Memory B cell (primary cell): ENCODE measurements at regions not wholly inside any gene's neighbourhood (a gene's known extent, or its start where the extent isn't known, plus 50 kb on each side); places are given as distances from the start of the nearest gene placed in this dataset.
"Not testable (repeated sequence)": the region's sequence is repeated elsewhere in the genome, so short reads cannot be mapped to it uniquely, and the experiment has no call there.

Experiments used
- ATAC-seq: fragments of 150-1000 bp; cut with Tn5 transposase; 2 replicates; pipeline ENCODE4 v1.10.0; 2021; ENCODE audit warnings: low read depth, mild to moderate bottlenecking, moderate library complexity
- DNase-seq, 2 donors: peaks; one replicate each; pipeline ENCODE4 v3.0.0; 2022; ENCODE audit warnings: low spot score in 2 of 2
- H3K27ac Mint-ChIP-seq: one replicate; pipeline ENCODE4 v1.8.0; 2022; ENCODE audit warnings: mild to moderate bottlenecking, moderate library complexity, mixed read lengths
- H3K27me3 Mint-ChIP-seq: one replicate; pipeline ENCODE4 v1.8.0; 2022; ENCODE audit warnings: mixed read lengths
- H3K36me3 Mint-ChIP-seq: one replicate; pipeline ENCODE4 v1.8.0; 2022; ENCODE audit warnings: mild to moderate bottlenecking, mixed read lengths
- H3K4me1 Mint-ChIP-seq: one replicate; pipeline ENCODE4 v1.8.0; 2022; ENCODE audit warnings: mixed read lengths
- H3K4me3 Mint-ChIP-seq: one replicate; pipeline ENCODE4 v1.8.0; 2022; ENCODE audit warnings: mild to moderate bottlenecking, moderate library complexity, mixed read lengths
- H3K9me3 Mint-ChIP-seq: one replicate; pipeline ENCODE4 v1.8.0; 2022; ENCODE audit warnings: mixed read lengths

GRCh38 chr1:83383107-83383506 lies 615.8 kb downstream of the TTLL7 start:
- H3K4me3 Mint-ChIP-seq, DNase-seq, ATAC-seq, H3K27ac Mint-ChIP-seq, H3K27me3 Mint-ChIP-seq, H3K36me3 Mint-ChIP-seq, H3K9me3 Mint-ChIP-seq, H3K4me1 Mint-ChIP-seq: not testable (repeated sequence)

GRCh38 chr1:83373018-83373417 lies 625.9 kb downstream of the TTLL7 start:
- not testable (repeated sequence) for H3K27ac Mint-ChIP-seq, H3K36me3 Mint-ChIP-seq, H3K4me1 Mint-ChIP-seq, H3K9me3 Mint-ChIP-seq, H3K4me3 Mint-ChIP-seq, ATAC-seq, H3K27me3 Mint-ChIP-seq, DNase-seq

DNA sequence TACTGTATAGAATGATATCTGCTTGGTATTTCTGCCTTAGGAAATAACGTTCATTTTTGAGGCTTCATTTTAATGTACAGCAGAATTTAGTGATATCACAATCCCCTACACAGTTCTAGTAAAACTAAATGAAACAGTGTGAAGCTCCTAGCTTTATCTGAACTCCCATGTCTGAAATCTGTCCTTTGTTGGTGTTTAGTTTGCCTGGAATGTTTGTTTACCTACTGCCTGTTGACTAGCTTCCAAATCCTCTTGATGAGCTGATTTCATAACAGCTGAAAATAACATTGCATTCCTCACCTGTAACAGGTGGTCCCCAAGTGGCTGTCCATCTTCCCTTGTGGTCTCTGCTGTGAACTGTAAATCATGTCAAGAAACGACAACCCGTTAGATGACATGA lies 629.1 kb downstream of the TTLL7 start:
- H3K4me1 Mint-ChIP-seq, H3K27ac Mint-ChIP-seq, H3K27me3 Mint-ChIP-seq, H3K36me3 Mint-ChIP-seq, H3K4me3 Mint-ChIP-seq, H3K9me3 Mint-ChIP-seq, DNase-seq, ATAC-seq: not testable (repeated sequence)

DNA sequence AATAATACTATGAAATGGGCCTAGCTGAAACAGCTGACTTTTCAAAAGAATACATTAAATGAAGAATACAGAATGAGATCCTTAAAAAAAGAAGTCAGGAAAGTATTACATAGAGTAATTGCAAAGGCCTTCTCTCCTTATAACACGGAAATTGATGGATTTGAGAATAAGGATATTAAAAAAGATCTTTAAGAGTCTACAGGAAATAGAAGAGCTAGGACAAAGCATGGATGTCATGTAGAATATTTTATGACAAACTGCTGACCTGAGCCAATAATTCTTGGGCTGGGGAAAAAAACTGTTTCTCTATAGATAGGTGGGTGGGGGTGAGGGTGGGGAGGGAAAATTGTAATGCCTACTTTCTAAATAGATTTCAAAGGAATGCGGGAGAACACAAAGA lies 633.6 kb downstream of the TTLL7 start:
- H3K36me3 Mint-ChIP-seq, DNase-seq, H3K4me1 Mint-ChIP-seq, H3K4me3 Mint-ChIP-seq, H3K27me3 Mint-ChIP-seq, H3K9me3 Mint-ChIP-seq, ATAC-seq, H3K27ac Mint-ChIP-seq: not testable (repeated sequence)

DNA sequence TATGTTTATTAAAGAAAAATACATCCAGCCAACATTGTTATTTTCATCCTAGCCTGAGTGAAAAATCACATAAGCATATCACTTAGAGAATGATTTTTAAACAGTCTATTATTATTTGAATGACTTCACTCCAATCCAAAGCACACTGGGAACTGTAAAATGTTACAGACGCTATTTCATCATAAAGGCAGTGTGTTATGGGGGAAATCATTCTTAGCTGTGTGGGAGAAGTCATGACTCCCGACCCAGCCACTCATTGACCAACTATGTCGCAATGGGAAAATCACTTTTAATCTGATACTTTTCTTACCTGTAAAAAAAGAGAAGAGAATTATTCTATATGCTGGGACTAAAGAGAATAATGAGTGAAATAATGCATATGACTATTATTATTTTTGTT lies 653.6 kb downstream of the TTLL7 start:
- DNase-seq, H3K27me3 Mint-ChIP-seq, ATAC-seq: not testable (repeated sequence)

DNA sequence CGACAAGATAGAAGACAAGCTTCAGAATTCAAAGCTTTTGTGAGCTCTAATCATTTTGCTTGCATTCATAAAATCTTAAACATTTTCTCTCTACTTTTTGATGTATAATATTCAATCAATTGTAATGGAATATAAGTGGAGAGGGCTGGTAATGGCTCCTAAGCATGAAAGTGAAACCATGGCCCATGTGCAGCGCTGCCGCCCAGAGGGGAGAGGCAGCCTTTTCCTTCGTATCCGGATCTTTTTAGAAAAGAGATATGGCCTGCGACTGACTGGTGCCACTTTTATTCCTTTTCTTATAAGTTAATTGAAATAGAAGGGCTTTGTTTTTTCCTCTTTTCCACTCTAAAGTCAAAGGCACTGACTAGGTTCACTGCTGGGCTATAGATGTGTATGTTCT lies 655.2 kb downstream of the TTLL7 start:
- not testable (repeated sequence) for H3K36me3 Mint-ChIP-seq, H3K9me3 Mint-ChIP-seq, H3K27ac Mint-ChIP-seq, DNase-seq, H3K27me3 Mint-ChIP-seq, ATAC-seq, H3K4me1 Mint-ChIP-seq, H3K4me3 Mint-ChIP-seq

More for the DNA sequence above, 653.6 kb downstream of the TTLL7 start:
- not testable (repeated sequence) for H3K4me1 Mint-ChIP-seq, H3K9me3 Mint-ChIP-seq, H3K4me3 Mint-ChIP-seq, H3K36me3 Mint-ChIP-seq, H3K27ac Mint-ChIP-seq

DNA sequence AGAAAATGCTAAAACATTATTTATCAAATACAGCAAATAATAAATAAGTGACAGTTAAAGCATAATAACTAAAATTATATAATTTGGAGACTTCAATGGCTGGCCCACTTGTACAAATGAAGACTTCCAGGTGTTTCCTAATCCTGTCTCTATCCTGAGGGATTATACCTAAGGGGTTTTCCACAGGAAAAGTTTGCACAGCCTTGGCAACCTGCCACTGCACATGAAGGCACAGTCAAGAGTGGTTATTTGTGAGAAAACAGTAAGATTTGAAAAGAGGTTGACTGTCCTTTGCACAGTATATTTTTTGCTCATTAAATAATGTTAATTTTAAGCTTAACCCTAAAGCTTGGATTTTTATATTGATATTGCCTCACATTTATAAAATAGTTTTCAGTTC lies 655.9 kb downstream of the TTLL7 start:
- not testable (repeated sequence) for ATAC-seq, H3K9me3 Mint-ChIP-seq, H3K27ac Mint-ChIP-seq, H3K4me3 Mint-ChIP-seq, H3K36me3 Mint-ChIP-seq, DNase-seq, H3K27me3 Mint-ChIP-seq, H3K4me1 Mint-ChIP-seq

DNA sequence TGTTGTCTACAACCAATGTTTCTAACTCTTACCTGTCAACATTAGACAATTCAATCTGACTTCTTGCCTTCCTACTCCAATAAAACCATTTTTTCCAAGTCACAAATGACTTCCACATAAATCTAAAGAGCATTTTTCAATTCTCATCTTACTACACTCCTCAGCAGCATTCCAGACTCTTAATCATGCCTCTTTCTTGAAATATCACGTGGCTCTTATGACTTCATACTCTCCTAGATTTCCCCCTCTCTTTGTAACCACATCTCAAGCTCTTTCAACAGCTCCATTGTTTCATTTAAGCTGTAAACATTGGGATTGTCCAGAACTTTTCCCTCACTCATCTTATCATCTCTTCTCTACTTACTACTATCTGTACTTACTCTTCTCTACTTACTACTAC lies 666.6 kb downstream of the TTLL7 start:
- ATAC-seq, H3K9me3 Mint-ChIP-seq, H3K4me3 Mint-ChIP-seq, DNase-seq, H3K27me3 Mint-ChIP-seq, H3K36me3 Mint-ChIP-seq, H3K4me1 Mint-ChIP-seq, H3K27ac Mint-ChIP-seq: not testable (repeated sequence)

DNA sequence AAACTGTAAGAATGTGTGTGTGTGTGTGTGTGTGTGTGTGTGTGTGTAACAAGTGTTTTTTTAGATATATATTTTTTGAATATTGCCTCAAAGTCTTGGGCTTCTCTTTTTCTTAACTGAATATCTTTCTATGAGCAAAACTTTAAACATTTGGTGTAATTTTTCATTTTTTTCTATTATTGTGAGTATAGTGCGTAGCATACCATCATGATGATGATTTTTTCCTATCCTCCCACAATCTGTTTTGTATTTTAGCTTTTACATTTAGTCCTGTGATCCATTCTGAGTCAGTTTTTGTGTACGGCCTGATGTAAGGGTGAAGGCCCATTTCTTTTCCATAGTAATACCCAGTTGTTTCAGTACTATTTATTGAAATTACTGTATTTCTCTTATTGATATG lies 680.6 kb downstream of the TTLL7 start:
- H3K9me3 Mint-ChIP-seq, result no peaks in the 10 kb centered on the region
- H3K27me3 Mint-ChIP-seq, result no peaks in the 10 kb centered on the region
- DNase-seq, result no peak
- H3K27ac Mint-ChIP-seq, result no peak overlapping the region
- ATAC-seq, result no peak
- H3K36me3 Mint-ChIP-seq, result no peaks in the 10 kb centered on the region
- H3K4me1 Mint-ChIP-seq, result no peaks in the 10 kb centered on the region
- H3K4me3 Mint-ChIP-seq, result no peak overlapping the region

GRCh38 chr1:83315446-83315845 lies 683.5 kb downstream of the TTLL7 start:
- not testable (repeated sequence) for H3K36me3 Mint-ChIP-seq, H3K4me1 Mint-ChIP-seq, H3K4me3 Mint-ChIP-seq, H3K9me3 Mint-ChIP-seq, H3K27ac Mint-ChIP-seq, ATAC-seq, DNase-seq, H3K27me3 Mint-ChIP-seq

DNA sequence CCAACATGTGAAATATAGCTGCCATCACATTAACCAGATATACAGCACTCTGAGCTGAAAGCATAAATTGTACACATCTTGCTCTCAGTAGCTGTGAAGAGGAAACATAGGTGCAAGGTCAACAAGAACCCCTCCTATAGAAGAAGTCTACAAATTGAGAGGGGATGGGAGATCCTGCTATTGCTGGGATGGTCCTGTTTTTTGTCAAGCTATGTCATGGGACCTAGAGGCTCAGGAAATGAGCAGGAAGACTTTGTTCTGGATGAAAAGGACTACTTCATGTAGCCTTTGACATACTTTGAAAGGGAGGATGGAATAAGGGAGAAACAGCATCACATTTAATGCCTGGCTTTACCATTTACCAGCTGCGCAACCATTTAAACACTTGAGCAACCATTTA lies 688.8 kb downstream of the TTLL7 start:
- not testable (repeated sequence) for H3K9me3 Mint-ChIP-seq, H3K27me3 Mint-ChIP-seq, H3K27ac Mint-ChIP-seq, H3K4me3 Mint-ChIP-seq, DNase-seq, H3K36me3 Mint-ChIP-seq, ATAC-seq, H3K4me1 Mint-ChIP-seq

DNA sequence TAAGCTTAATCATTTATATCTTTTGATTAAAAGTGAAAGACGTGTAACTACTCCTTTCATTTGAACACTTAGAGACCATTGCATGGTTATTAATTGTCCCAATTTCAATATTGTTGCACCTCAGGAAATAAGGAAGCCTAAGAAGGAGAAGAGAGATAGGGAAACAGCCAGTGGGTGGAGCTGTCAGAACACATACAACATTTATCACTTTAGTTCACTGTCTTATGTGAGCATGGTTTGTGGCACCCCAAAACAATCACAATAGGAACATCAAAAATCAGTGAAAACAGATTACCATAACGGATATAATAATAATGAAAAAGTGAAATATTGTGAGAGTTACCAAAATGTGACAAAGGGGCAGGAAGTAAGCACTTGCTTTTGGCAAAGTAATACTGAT lies 689.9 kb downstream of the TTLL7 start:
- H3K4me1 Mint-ChIP-seq, H3K27me3 Mint-ChIP-seq, DNase-seq, H3K4me3 Mint-ChIP-seq, H3K9me3 Mint-ChIP-seq, H3K27ac Mint-ChIP-seq, H3K36me3 Mint-ChIP-seq, ATAC-seq: not testable (repeated sequence)

GRCh38 chr1:83306811-83307210 lies 692.1 kb downstream of the TTLL7 start:
- ATAC-seq, H3K4me3 Mint-ChIP-seq, H3K27ac Mint-ChIP-seq, H3K4me1 Mint-ChIP-seq, H3K36me3 Mint-ChIP-seq, H3K9me3 Mint-ChIP-seq, H3K27me3 Mint-ChIP-seq, DNase-seq: not testable (repeated sequence)

GRCh38 chr1:83295594-83295993 lies 703.3 kb downstream of the TTLL7 start:
- not testable (repeated sequence) for DNase-seq, H3K4me1 Mint-ChIP-seq, H3K9me3 Mint-ChIP-seq, H3K4me3 Mint-ChIP-seq, H3K27me3 Mint-ChIP-seq, ATAC-seq, H3K36me3 Mint-ChIP-seq, H3K27ac Mint-ChIP-seq

DNA sequence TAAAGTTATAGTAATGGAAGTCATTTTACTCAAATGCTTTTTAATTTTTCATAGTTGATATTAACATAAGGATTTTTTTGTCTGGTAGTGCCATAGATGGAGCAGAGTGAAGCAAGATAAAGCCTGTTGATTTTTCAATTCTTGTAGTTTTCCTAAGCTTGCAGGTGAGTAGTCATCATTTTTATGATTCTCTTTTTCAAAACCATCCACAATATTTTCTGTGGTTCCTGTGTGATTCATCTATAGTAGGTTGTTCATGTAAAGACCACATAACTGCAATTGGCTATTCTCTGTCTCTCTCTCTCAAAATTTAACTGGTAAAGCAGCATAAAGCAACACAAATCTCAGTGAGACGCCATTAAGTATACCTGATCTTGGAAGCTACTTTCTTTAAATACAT lies 711.5 kb downstream of the TTLL7 start:
- H3K4me3 Mint-ChIP-seq, ATAC-seq, H3K36me3 Mint-ChIP-seq, H3K27me3 Mint-ChIP-seq, H3K9me3 Mint-ChIP-seq, H3K4me1 Mint-ChIP-seq, H3K27ac Mint-ChIP-seq, DNase-seq: not testable (repeated sequence)

DNA sequence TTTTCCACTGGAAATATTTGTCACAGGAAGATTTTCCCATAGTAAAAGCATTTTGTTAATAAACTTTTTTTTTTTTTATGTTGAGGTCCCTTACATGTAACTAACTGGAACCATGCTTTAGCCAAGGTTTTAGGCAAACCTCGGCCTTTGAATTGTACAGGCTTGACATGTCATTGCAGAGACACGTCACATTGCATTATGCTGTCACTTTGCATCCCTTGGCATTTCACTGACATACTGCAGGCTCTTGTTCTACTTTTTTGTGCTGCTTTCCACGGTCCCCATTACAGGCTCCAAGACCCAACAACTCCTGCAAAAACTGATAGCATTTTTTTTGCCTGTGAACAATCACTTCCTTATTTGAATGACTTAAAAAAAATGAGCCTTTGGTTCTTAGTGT lies 724.3 kb downstream of the TTLL7 start:
- H3K27ac Mint-ChIP-seq, H3K27me3 Mint-ChIP-seq, H3K4me3 Mint-ChIP-seq, H3K9me3 Mint-ChIP-seq, DNase-seq, H3K4me1 Mint-ChIP-seq, ATAC-seq, H3K36me3 Mint-ChIP-seq: not testable (repeated sequence)
